HG02970 (cell line): ENCODE measurements at regions not wholly inside any gene's neighbourhood (a gene's known extent, or its start where the extent isn't known, plus 50 kb on each side); places are given as distances from the start of the nearest gene placed in this dataset.

Experiments used
- ATAC-seq: cut with Tn5 transposase; IDR thresholded peaks from one replicate; pipeline ENCODE4 v1.9.1; 2021; ENCODE audit warnings: mild to moderate bottlenecking, moderate library complexity, moderate number of reproducible peaks; ENCODE audit not compliant: unreplicated experiment, low FRiP score

- ATAC-seq = no peak
Observed at GRCh38 chr2:71756280-71756906, 303.0 kb downstream of the DYSF start.

GRCh38 chr2:71751590-71751989 is 298.2 kb downstream of the DYSF start:
- ATAC-seq = no peak

- no peak for ATAC-seq
Observed at GRCh38 chr2:71749671-71750101, 296.3 kb downstream of the DYSF start.

GRCh38 chr2:71748227-71748626 is 294.9 kb downstream of the DYSF start:
- ATAC-seq = no peak

GRCh38 chr2:71747559-71747958 is 294.2 kb downstream of the DYSF start:
- ATAC-seq = no peak

- no peak for ATAC-seq
Observed at GRCh38 chr2:71746946-71747501, 293.7 kb downstream of the DYSF start.

DNA sequence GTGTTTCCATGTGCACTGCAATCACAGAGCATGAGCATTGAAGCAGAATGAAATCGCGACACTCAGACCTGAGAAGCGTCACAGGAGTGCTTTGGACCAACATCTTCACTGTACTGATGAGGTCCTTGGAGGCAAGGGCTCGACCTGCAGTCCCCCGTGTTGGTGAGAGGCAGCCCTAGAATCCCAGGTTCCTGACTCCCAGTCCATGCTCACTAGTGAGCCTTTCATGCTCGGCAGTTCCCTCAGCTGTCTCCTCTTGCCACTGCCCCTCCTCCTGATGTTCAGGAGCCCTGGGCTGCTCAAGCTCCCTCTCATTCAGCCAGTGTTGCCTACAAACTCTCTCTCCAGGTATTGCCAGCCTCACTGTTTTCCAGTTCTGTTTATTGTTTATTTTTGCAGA is 291.4 kb downstream of the DYSF start:
- ATAC-seq = no peak

- no peak for ATAC-seq
Observed at GRCh38 chr2:71743995-71744675, 290.8 kb downstream of the DYSF start.

DNA sequence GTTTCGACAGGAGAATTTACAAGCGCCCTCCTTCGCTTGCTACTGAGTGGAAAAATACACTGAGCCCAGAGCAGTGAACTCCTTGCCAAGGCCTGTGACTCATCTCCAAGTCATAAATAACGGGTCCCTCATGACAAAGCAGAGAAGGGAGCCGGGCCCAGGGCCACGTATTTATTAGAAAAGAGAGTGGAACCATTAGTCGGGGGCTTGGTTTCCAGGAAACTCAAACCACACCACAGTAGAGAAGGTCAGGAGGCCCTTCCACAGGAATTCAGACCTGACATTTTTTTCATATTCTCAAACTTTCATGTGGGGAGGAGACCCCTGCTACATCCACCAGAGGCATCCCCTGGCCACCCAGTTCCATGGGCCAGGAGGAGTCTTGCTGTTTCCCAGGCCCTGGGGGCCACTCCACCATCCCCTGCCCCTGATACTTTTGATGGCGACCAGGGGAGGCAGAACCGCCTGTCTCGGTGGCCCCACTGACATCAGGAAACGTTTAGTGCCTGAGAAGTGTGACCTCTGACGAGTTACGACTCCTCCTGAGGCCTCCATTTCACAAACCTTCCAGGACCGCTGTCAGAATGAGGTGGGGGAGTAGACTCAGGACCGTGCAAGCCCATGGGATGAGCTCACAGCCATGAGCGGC is 289.7 kb downstream of the DYSF start:
- ATAC-seq = no peak

- no peak for ATAC-seq
Observed at GRCh38 chr2:71736986-71737385, 283.6 kb downstream of the DYSF start.

DNA sequence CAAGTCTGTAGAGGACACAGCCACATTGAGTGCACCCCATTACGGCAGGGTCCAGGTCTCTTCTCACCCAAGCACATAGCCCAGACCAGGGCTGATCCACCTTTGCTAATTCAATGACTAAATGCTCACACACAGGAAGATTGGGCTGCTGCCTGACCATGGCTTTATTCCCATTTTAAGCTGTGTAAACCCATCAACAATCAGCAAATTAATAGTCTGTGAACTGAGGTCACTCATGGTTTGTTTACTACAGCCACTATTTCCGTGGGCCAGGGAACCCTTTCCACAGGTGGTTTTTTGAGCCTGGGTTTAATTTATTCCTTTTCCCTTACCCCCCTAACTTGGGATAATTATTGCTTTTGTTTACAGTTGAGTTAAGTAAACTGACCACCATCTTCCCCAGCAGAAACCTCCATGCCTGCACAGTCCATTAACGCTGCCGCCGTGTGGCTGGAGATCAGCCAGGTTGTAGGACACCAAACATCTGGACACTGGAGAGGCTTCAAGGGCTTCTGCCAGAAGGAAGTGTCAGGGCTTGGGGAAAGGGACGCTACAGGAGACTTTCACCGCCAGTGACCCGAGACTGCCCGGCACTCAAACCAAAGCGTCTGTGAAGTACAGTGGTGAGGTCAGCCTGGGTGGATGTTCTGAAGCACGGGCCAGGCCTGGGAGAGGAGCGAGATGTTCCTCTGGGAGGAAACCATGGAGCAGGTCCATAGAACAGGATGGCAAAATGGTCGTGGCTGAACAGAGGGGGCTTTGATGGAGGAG is 282.9 kb downstream of the DYSF start:
- no peak for ATAC-seq
